A673 (cell line): ENCODE measurements at regions not wholly inside any gene's neighbourhood (a gene's known extent, or its start where the extent isn't known, plus 50 kb on each side); places are given as distances from the start of the nearest gene placed in this dataset.

Experiments
- BruUV-seq: library from RNA; stranded (reverse); fragments of 400-500 nt; replicated peaks from 2 replicates; lab custom pipeline; 2021; lab: Mats Ljungman, UMichigan
- CTCF ChIA-PET: fragments of 300-600 bp; sonication (Branson Sonifier 250); formaldehyde crosslinking; loops from one replicate; lab custom pipeline; 2022; ENCODE audit warnings: antibody characterized with exemption; lab: Charles Lee
- POLR2A ChIA-PET: fragments of 300-600 bp; sonication (Branson Sonifier 250); formaldehyde crosslinking; loops from one replicate; lab custom pipeline; 2022; ENCODE audit warnings: antibody characterized with exemption; ENCODE audit not compliant: low non-redundant PET; lab: Charles Lee
- DNase-seq: peaks from one replicate; pipeline ENCODE4 v3.0.0-alpha.2; 2015; ENCODE audit warnings: low spot score
- H3K27ac ChIP-seq: fragments of 200-600 bp; sonication (generic); 2 replicates; pipeline ENCODE4 v1.5.1; 2016; ENCODE audit warnings: mixed run types, low read depth, mild to moderate bottlenecking, mixed read lengths, antibody characterized with exemption, low read length; ENCODE audit not compliant: poor library complexity, severe bottlenecking
- H3K27me3 ChIP-seq: fragments of 200-600 bp; sonication (generic); replicated peaks from 2 replicates; pipeline ENCODE4 v1.6.1; 2017; ENCODE audit warnings: mixed run types, low read depth, mild to moderate bottlenecking, mixed read lengths, antibody characterized with exemption, low read length; ENCODE audit not compliant: insufficient read depth, poor library complexity
- H3K36me3 ChIP-seq: fragments of 200-600 bp; sonication (generic); 2 replicates; pipeline ENCODE4 v1.6.1; 2016; ENCODE audit warnings: mixed run types, mild to moderate bottlenecking, mixed read lengths, antibody characterized with exemption, low read length; ENCODE audit not compliant: insufficient read depth, poor library complexity, severe bottlenecking
- H3K4me1 ChIP-seq: fragments of 200-600 bp; sonication (generic); 2 replicates; pipeline ENCODE4 v1.6.1; 2017; ENCODE audit warnings: mixed run types, mild to moderate bottlenecking, mixed read lengths, antibody characterized with exemption, low read length; ENCODE audit not compliant: insufficient read depth, poor library complexity, severe bottlenecking
- H3K4me3 ChIP-seq: fragments of 200-600 bp; sonication (generic); 2 replicates; pipeline ENCODE4 v1.5.1; 2016; ENCODE audit warnings: low read depth, mixed run types, mild to moderate bottlenecking, mixed read lengths, low read length; ENCODE audit not compliant: poor library complexity, severe bottlenecking
- H3K9me3 ChIP-seq: fragments of 200-600 bp; sonication (generic); 2 replicates; pipeline ENCODE4 v1.6.1; 2016; ENCODE audit warnings: mixed run types, low read depth, mild to moderate bottlenecking, mixed read lengths, antibody characterized with exemption, low read length; ENCODE audit not compliant: poor library complexity, severe bottlenecking
- CTCF ChIP-seq: fragments of 300-800, 200-600 bp; sonication (generic); conservative IDR thresholded peaks from 2 replicates; pipeline ENCODE4 v1.5.1; 2017; ENCODE audit warnings: low read depth, mild to moderate bottlenecking, antibody characterized with exemption, low read length, moderate library complexity, mixed read lengths
- EZH2 ChIP-seq: fragments of 200-600 bp; sonication (generic); IDR thresholded peaks from 2 replicates; pipeline ENCODE4 v1.6.1; 2017; ENCODE audit warnings: borderline replicate concordance, low read depth, mild to moderate bottlenecking, mixed read lengths, antibody characterized with exemption, low read length; ENCODE audit not compliant: poor library complexity, severe bottlenecking
- intact Hi-C: fragments of 100-400 bp; cut with micrococcal nuclease; formaldehyde crosslinking; loops from one replicate; pipeline ENCODE4 v1.10.0; 2022; ENCODE audit not compliant: unreplicated experiment

- Histone ChIP-seq H3K4me1 (peaks cover 50% of the 10 kb centered on the region), H3K9me3 (no peaks in the 10 kb centered on the region), H3K36me3 (no peaks in the 10 kb centered on the region), H3K27me3 (no peaks in the 10 kb centered on the region), H3K27ac (no peak overlapping the region), H3K4me3 (no peak overlapping the region)
- intact Hi-C loops = no loop called here
- TF ChIP-seq CTCF (no peak), EZH2 (no peak)
- DNase-seq = no peak
- no TSS peak for BruUV-seq
- CTCF ChIA-PET = no interaction called here
- POLR2A ChIA-PET = no interaction called here
Observed at GRCh38 chr9:135271425-135271824, 184.0 kb downstream of the OLFM1 start.

- no peak for TF ChIP-seq CTCF
- no peak for TF ChIP-seq EZH2
- H3K4me3 ChIP-seq = no peak overlapping the region
- intact Hi-C loops = no loop called here
- no peak for DNase-seq
- H3K4me1 ChIP-seq = peaks cover 42% of the 10 kb centered on the region
- no peaks in the 10 kb centered on the region for H3K9me3 ChIP-seq
- CTCF ChIA-PET = no interaction called here
- no TSS peak for BruUV-seq
- POLR2A ChIA-PET = no interaction called here
- peak overlapping the region; percentile 41 for H3K27ac ChIP-seq
- no peaks in the 10 kb centered on the region for H3K27me3 ChIP-seq
- H3K36me3 ChIP-seq = no peaks in the 10 kb centered on the region
Observed at GRCh38 chr9:135272608-135273007, 185.1 kb downstream of the OLFM1 start.

GRCh38 chr9:135273008-135273407, 185.5 kb downstream of the OLFM1 start:
- Histone ChIP-seq H3K27ac (peak overlapping the region; percentile 41), H3K4me1 (peaks cover 38% of the 10 kb centered on the region), H3K27me3 (no peaks in the 10 kb centered on the region), H3K4me3 (no peak overlapping the region), H3K36me3 (no peaks in the 10 kb centered on the region), H3K9me3 (no peaks in the 10 kb centered on the region)
- no TSS peak for BruUV-seq
- peak; percentile 77 for DNase-seq
- TF ChIP-seq CTCF (no peak), EZH2 (no peak)
- POLR2A ChIA-PET = no interaction called here
- CTCF ChIA-PET = no interaction called here
- intact Hi-C loops = no loop called here
